HG03135 (cell line): ENCODE measurements at regions not wholly inside any gene's neighbourhood (a gene's known extent, or its start where the extent isn't known, plus 50 kb on each side); places are given as distances from the start of the nearest gene placed in this dataset.

Source experiments
- ATAC-seq: cut with Tn5 transposase; IDR thresholded peaks from one replicate; pipeline ENCODE4 v1.9.1; 2021; ENCODE audit warnings: mild to moderate bottlenecking, moderate library complexity; ENCODE audit not compliant: unreplicated experiment

- no peak for ATAC-seq
These were observed 239.0 kb downstream of the EIPR1 start for GRCh38 chr2:3138621-3139020.

GRCh38 chr2:3137651-3138300 lies 239.8 kb downstream of the EIPR1 start:
- ATAC-seq = no peak

GRCh38 chr2:3135676-3136075 lies 241.9 kb downstream of the EIPR1 start:
- no peak for ATAC-seq

GRCh38 chr2:3134026-3134571 lies 243.5 kb downstream of the EIPR1 start:
- ATAC-seq = no peak

GRCh38 chr2:3132966-3133365 lies 244.7 kb downstream of the EIPR1 start:
- ATAC-seq = no peak

- ATAC-seq = no peak
These were observed 245.2 kb downstream of the EIPR1 start for GRCh38 chr2:3132466-3132865.

GRCh38 chr2:3131636-3132326 lies 245.8 kb downstream of the EIPR1 start:
- no peak for ATAC-seq

GRCh38 chr2:3130889-3131635 lies 246.6 kb downstream of the EIPR1 start:
- no peak for ATAC-seq

- no peak for ATAC-seq
These were observed 247.2 kb downstream of the EIPR1 start for GRCh38 chr2:3130444-3130843.

GRCh38 chr2:3129867-3130266 lies 247.8 kb downstream of the EIPR1 start:
- no peak for ATAC-seq

GRCh38 chr2:3128786-3129185 lies 248.8 kb downstream of the EIPR1 start:
- no peak for ATAC-seq

- no peak for ATAC-seq
These were observed 249.9 kb downstream of the EIPR1 start for GRCh38 chr2:3127710-3128109.

GRCh38 chr2:3126911-3127621 lies 250.6 kb downstream of the EIPR1 start:
- no peak for ATAC-seq

GRCh38 chr2:3126171-3126910 lies 251.3 kb downstream of the EIPR1 start:
- no peak for ATAC-seq

GRCh38 chr2:3125761-3126130 lies 251.9 kb downstream of the EIPR1 start:
- ATAC-seq = no peak

- no peak for ATAC-seq
These were observed 252.4 kb downstream of the EIPR1 start for GRCh38 chr2:3125001-3125760.

GRCh38 chr2:3122525-3122924 lies 255.1 kb downstream of the EIPR1 start:
- ATAC-seq = no peak

GRCh38 chr2:3121601-3122000 lies 256.0 kb downstream of the EIPR1 start:
- ATAC-seq = no peak

- ATAC-seq = no peak
These were observed 259.9 kb downstream of the EIPR1 start for GRCh38 chr2:3117650-3118216.
